ENCODE measurements at regions not wholly inside any gene's neighbourhood (a gene's known extent, or its start where the extent isn't known, plus 50 kb on each side); places are given as distances from the start of the nearest gene placed in this dataset.

GRCh38 chr10:106440355-106440754, 724.2 kb downstream of the SORCS1 start:
- TF ChIP-seq CTCF (IDR thresholded peaks at IDR 0.05) (no peak), ZFX (IDR thresholded peaks at IDR 0.05; ENCODE audit: borderline replicate concordance) (no peak)
- H3K27ac ChIP-seq: no peak overlapping the region

- TF ChIP-seq CTCF (IDR thresholded peaks at IDR 0.05): no peak
- no peak for TF ChIP-seq ZFX (IDR thresholded peaks at IDR 0.05; ENCODE audit: borderline replicate concordance)
- no peak overlapping the region for H3K27ac ChIP-seq
These were observed 725.1 kb downstream of the SORCS1 start for GRCh38 chr10:106439366-106439765.

GRCh38 chr10:106438386-106438785, 726.1 kb downstream of the SORCS1 start:
- no peak for TF ChIP-seq CTCF (IDR thresholded peaks at IDR 0.05)
- H3K27ac ChIP-seq: no peak overlapping the region

GRCh38 chr10:106436123-106436715, 728.3 kb downstream of the SORCS1 start:
- no peak for TF ChIP-seq CTCF (IDR thresholded peaks at IDR 0.05)
- TF ChIP-seq ZFX (IDR thresholded peaks at IDR 0.05; ENCODE audit: borderline replicate concordance): no peak
- no peak overlapping the region for H3K27ac ChIP-seq

GRCh38 chr10:106435081-106435480, 729.4 kb downstream of the SORCS1 start:
- H3K27ac ChIP-seq: no peak overlapping the region
- TF ChIP-seq CTCF (IDR thresholded peaks at IDR 0.05) (no peak), ZFX (IDR thresholded peaks at IDR 0.05; ENCODE audit: borderline replicate concordance) (no peak)

GRCh38 chr10:106424981-106425380, 739.5 kb downstream of the SORCS1 start:
- no peak overlapping the region for H3K27ac ChIP-seq

GRCh38 chr10:106424054-106424453, 740.5 kb downstream of the SORCS1 start:
- TF ChIP-seq CTCF (IDR thresholded peaks at IDR 0.05) (no peak), ZFX (IDR thresholded peaks at IDR 0.05; ENCODE audit: borderline replicate concordance) (no peak)
- no peak overlapping the region for H3K27ac ChIP-seq

More at GRCh38 chr10:106424981-106425380, 739.5 kb downstream of the SORCS1 start:
- TF ChIP-seq CTCF (IDR thresholded peaks at IDR 0.05) (no peak), ZFX (IDR thresholded peaks at IDR 0.05; ENCODE audit: borderline replicate concordance) (no peak)

Measured in 22Rv1 (cell line).